IMR-90 (cell line): ENCODE measurements at regions not wholly inside any gene's neighbourhood (a gene's known extent, or its start where the extent isn't known, plus 50 kb on each side); places are given as distances from the start of the nearest gene placed in this dataset.

ENCODE experiments used
- ATAC-seq: fragments of 200-7000 bp; cut with Tn5 transposase; 2 replicates; pipeline ENCODE4 v1.9.1; 2020; ENCODE audit warnings: low read depth, mild to moderate bottlenecking, moderate library complexity
- BruUV-seq: library from RNA; stranded (reverse); fragments of 400-500 nt; replicated peaks from 2 replicates; lab custom pipeline; 2021; lab: Mats Ljungman, UMichigan
- CTCF ChIA-PET: fragments of 300-600 bp; formaldehyde crosslinking; extraction: SDS; loops from one replicate; lab custom pipeline; 2021; ENCODE audit warnings: antibody characterized with exemption; lab: Yijun Ruan, JAX
- POLR2A ChIA-PET: fragments of 300-600 bp; sonication (Branson Sonifier 250); formaldehyde crosslinking; loops from one replicate; lab custom pipeline; 2022; ENCODE audit warnings: antibody characterized with exemption; ENCODE audit not compliant: unreplicated experiment; lab: Charles Lee
- DNase-seq: peaks from one replicate; pipeline ENCODE4 v3.0.0; 2013
- H2AFZ ChIP-seq: replicated peaks from 2 replicates; pipeline ENCODE3; 2013; ENCODE audit warnings: low read length, mild to moderate bottlenecking; ENCODE audit not compliant: poor library complexity
- H2AK5ac ChIP-seq: 2 replicates; pipeline ENCODE4 v1.6.1; 2013; ENCODE audit warnings: low read depth, low read length, inconsistent platforms
- H2AK9ac ChIP-seq: replicated peaks from 2 replicates; pipeline ENCODE3; 2013; ENCODE audit warnings: mild to moderate bottlenecking, low read depth, low read length, moderate library complexity; ENCODE audit not compliant: poor library complexity
- H2BK120ac ChIP-seq: 2 replicates; pipeline ENCODE4 v1.6.1; 2013; ENCODE audit warnings: low read depth, low read length, inconsistent platforms
- H2BK15ac ChIP-seq: 3 replicates; pipeline ENCODE4 v1.6.1; 2013; ENCODE audit warnings: low read depth, low read length, inconsistent platforms
- H2BK20ac ChIP-seq: 2 replicates; pipeline ENCODE4 v1.6.1; 2013; ENCODE audit warnings: low read depth, mild to moderate bottlenecking, inconsistent platforms, low read length, moderate library complexity
- H2BK5ac ChIP-seq: 2 replicates; pipeline ENCODE4 v1.6.1; 2013; ENCODE audit warnings: mild to moderate bottlenecking, low read depth, low read length, inconsistent platforms; ENCODE audit not compliant: poor library complexity, severe bottlenecking
- H3K14ac ChIP-seq: replicated peaks from 2 replicates; pipeline ENCODE4 v1.6.1; 2013; ENCODE audit warnings: low read depth, low read length, inconsistent platforms
- H3K18ac ChIP-seq: 2 replicates; pipeline ENCODE4 v1.6.1; 2013; ENCODE audit warnings: low read depth, low read length, control low read depth
- H3K23ac ChIP-seq: 2 replicates; pipeline ENCODE4 v1.6.1; 2013; ENCODE audit warnings: low read depth, low read length, inconsistent platforms
- H3K27ac ChIP-seq: 2 replicates; pipeline ENCODE4 v1.5.1; 2013; ENCODE audit warnings: mild to moderate bottlenecking, control low read depth, low read length; ENCODE audit not compliant: insufficient read depth
- H3K27me3 ChIP-seq: 2 replicates; pipeline ENCODE4 v1.6.1; 2013; ENCODE audit warnings: low read length; ENCODE audit not compliant: control insufficient read depth, insufficient read depth
- H3K36me3 ChIP-seq: 2 replicates; pipeline ENCODE4 v1.6.1; 2013; ENCODE audit warnings: low read length, mixed read lengths; ENCODE audit not compliant: control insufficient read depth, insufficient read depth
- H3K4ac ChIP-seq: 2 replicates; pipeline ENCODE4 v1.6.1; 2013; ENCODE audit warnings: low read depth, low read length, inconsistent platforms
- H3K4me1 ChIP-seq: 2 replicates; pipeline ENCODE4 v1.6.1; 2013; ENCODE audit warnings: low read length, mixed read lengths; ENCODE audit not compliant: control insufficient read depth, insufficient read depth
- H3K4me2 ChIP-seq: 2 replicates; pipeline ENCODE4 v1.6.1; 2013; ENCODE audit warnings: low read depth, mild to moderate bottlenecking, control low read depth, low read length, moderate library complexity
- H3K4me3 ChIP-seq: 2 replicates; pipeline ENCODE4 v1.5.1; 2013; ENCODE audit warnings: low read depth, mild to moderate bottlenecking, control low read depth, low read length, moderate library complexity; ENCODE audit not compliant: insufficient read depth
- H3K56ac ChIP-seq: 2 replicates; pipeline ENCODE4 v1.6.1; 2013; ENCODE audit warnings: low read length, inconsistent platforms; ENCODE audit not compliant: insufficient read depth; ENCODE audit errors: extremely low read depth
- H3K79me1 ChIP-seq, 2 experiments: 2 replicates each; pipeline ENCODE4 v1.6.1; 2013; ENCODE audit warnings: low read length in 2 of 2, inconsistent platforms in 1 of 2, low read depth in 1 of 2
- H3K9ac ChIP-seq: 2 replicates; pipeline ENCODE4 v1.6.1; 2013; ENCODE audit warnings: low read depth, low read length, control low read depth
- H3K9me1 ChIP-seq: 2 replicates; pipeline ENCODE4 v1.6.1; 2013; ENCODE audit warnings: low read length, inconsistent platforms; ENCODE audit not compliant: insufficient read depth
- H3K9me3 ChIP-seq: 2 replicates; pipeline ENCODE4 v1.6.1; 2013; ENCODE audit warnings: low read length; ENCODE audit not compliant: control insufficient read depth, insufficient read depth
- H4K20me1 ChIP-seq: 2 replicates; pipeline ENCODE4 v1.6.1; 2013; ENCODE audit warnings: low read length, inconsistent platforms; ENCODE audit not compliant: insufficient read depth
- H4K5ac ChIP-seq: 2 replicates; pipeline ENCODE4 v1.6.1; 2013; ENCODE audit warnings: mild to moderate bottlenecking, low read depth, low read length, control low read depth
- H4K8ac ChIP-seq, 2 experiments: 2 replicates each; pipeline ENCODE4 v1.6.1; 2013; ENCODE audit warnings: low read depth in 2 of 2, low read length in 2 of 2, control low read depth in 1 of 2, inconsistent platforms in 1 of 2
- H4K91ac ChIP-seq: 2 replicates; pipeline ENCODE4 v1.6.1; 2013; ENCODE audit warnings: low read depth, low read length, inconsistent platforms; ENCODE audit not compliant: insufficient read depth
- CHD1 ChIP-seq: IDR thresholded peaks from 2 replicates; pipeline ENCODE4 v1.6.1; 2012; ENCODE audit warnings: low read depth, low read length, improper control_type of control experiment
- MAFK ChIP-seq: IDR thresholded peaks from 2 replicates; pipeline ENCODE4 v1.6.1; 2012; ENCODE audit warnings: low read depth, low read length, improper control_type of control experiment
- WGBS, 2 experiments: methylation state at CpG; one replicate each; pipeline versions ENCODE4 v1.1.5 to v1.1.7; 2013; ENCODE audit warnings: missing lambda C conversion rate in 2 of 2; ENCODE audit not compliant: insufficient read length in 1 of 2; ENCODE audit errors: extremely low coverage in 2 of 2; 5-methylcytosine and 5-hydroxymethylcytosine counted together
- dilution Hi-C: fragments of 300-500 bp; cut with HindIII; formaldehyde crosslinking; loops from one replicate; pipeline ENCODE4 v1.14.3; 2018; ENCODE audit warnings: low sequenced_read_pairs; ENCODE audit not compliant: unreplicated experiment
- in situ Hi-C: fragments of 300-500 bp; cut with MboI; formaldehyde crosslinking; loops from 3 replicates; pipeline ENCODE4 v1.14.3; 2019; ENCODE audit warnings: low sequenced_read_pairs, inconsistent platforms, mixed read lengths
- intact Hi-C: fragments of 100-400 bp; cut with micrococcal nuclease; formaldehyde crosslinking; loops from 2 replicates; pipeline ENCODE4 v1.10.0; 2022

DNA sequence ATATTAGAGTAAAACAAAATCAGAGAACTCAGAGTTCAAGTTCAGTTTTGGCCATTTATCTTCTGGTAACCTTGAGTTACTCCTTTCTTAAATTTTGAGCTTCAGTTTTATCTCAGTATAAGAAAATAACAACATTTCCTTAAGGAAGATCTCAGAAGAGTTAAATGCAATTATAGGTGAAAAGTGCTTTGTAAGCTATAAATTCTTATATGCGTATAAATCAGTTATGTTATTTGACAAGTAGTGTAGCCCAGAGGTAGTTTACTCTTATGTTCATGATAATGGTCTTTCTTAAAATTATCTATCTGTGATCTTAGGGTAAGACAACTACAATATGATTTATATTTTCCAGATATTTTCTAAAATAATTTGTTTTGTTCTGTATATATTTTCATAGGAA, 89.8 kb downstream of the LHX9 start:
- Histone ChIP-seq H3K79me1 (no peaks in the 10 kb centered on the region), H2BK20ac (no peak overlapping the region), H2BK120ac (no peak overlapping the region), H3K9me1 (no peaks in the 10 kb centered on the region), H3K9ac (no peak overlapping the region), H4K5ac (no peak overlapping the region), H2AFZ (no peak overlapping the region), H3K14ac (no peak overlapping the region), H4K8ac (no peak overlapping the region), H2BK15ac (no peak overlapping the region), H3K56ac (no peak overlapping the region), H3K4ac (no peak overlapping the region), H3K4me1 (no peaks in the 10 kb centered on the region), H4K20me1 (no peaks in the 10 kb centered on the region), H2BK5ac (no peak overlapping the region), H4K91ac (no peak overlapping the region), H3K4me3 (no peak overlapping the region), H3K27ac (no peak overlapping the region), H2AK5ac (no peak overlapping the region), H2AK9ac (no peak overlapping the region), H3K36me3 (no peaks in the 10 kb centered on the region), H3K9me3 (peaks cover 2% of the 10 kb centered on the region; the same call in 1 of the 2 replicates), H3K23ac (no peak overlapping the region), H3K27me3 (no peaks in the 10 kb centered on the region), H3K4me2 (no peak overlapping the region), H3K18ac (no peak overlapping the region)
- no TSS peak for BruUV-seq
- intact Hi-C loops: no loop called here
- CTCF ChIA-PET: interaction anchor here (1.4 kb wide), 1 partner anchor 10 kb away, joined by 3 read pairs; no protein-coding TSS in a partner anchor
- TF ChIP-seq CHD1 (no peak), MAFK (peak; percentile 61)
- dilution Hi-C loops: no loop called here
- POLR2A ChIA-PET: no interaction called here
- in situ Hi-C loops: no loop called here
- DNase-seq (no peak), ATAC-seq (no peak)
- WGBS, 2 experiments: no CpG with 5 or more reads among the region's 1 CpG
